Fibroblast of the aortic adventitia (primary cell): ENCODE measurements at regions not wholly inside any gene's neighbourhood (a gene's known extent, or its start where the extent isn't known, plus 50 kb on each side); places are given as distances from the start of the nearest gene placed in this dataset.

Experiments
- DNase-seq: peaks from one replicate; pipeline ENCODE4 v3.0.0-alpha.2; 2010; ENCODE audit warnings: low read depth
- H3K4me3 ChIP-seq: 2 replicates; pipeline ENCODE4 v1.5.1; 2011; ENCODE audit warnings: low read depth, mild to moderate bottlenecking, control low read depth, low read length, moderate library complexity
- CTCF ChIP-seq: IDR thresholded peaks from 2 replicates; pipeline ENCODE4 v1.5.1; 2011; ENCODE audit warnings: mild to moderate bottlenecking, low read length, control low read depth, inconsistent platforms; ENCODE audit not compliant: insufficient read depth

GRCh38 chr3:8220291-8220690 lies 281.3 kb upstream of the LMCD1 start:
- H3K4me3 ChIP-seq, result no peak overlapping the region
- no peak for TF ChIP-seq CTCF
- DNase-seq, result no peak

- TF ChIP-seq CTCF, result no peak
- peak; percentile 25 for DNase-seq
These were observed 277.9 kb upstream of the LMCD1 start for GRCh38 chr3:8223766-8224165.

GRCh38 chr3:8224941-8225340 lies 276.7 kb upstream of the LMCD1 start:
- DNase-seq, result no peak
- TF ChIP-seq CTCF, result no peak
- H3K4me3 ChIP-seq, result no peak overlapping the region

More at GRCh38 chr3:8223766-8224165, 277.9 kb upstream of the LMCD1 start:
- H3K4me3 ChIP-seq, result no peak overlapping the region

GRCh38 chr3:8233938-8234337 lies 267.7 kb upstream of the LMCD1 start:
- DNase-seq, result no peak
- TF ChIP-seq CTCF, result no peak
- no peak overlapping the region for H3K4me3 ChIP-seq

GRCh38 chr3:8236264-8236663 lies 265.4 kb upstream of the LMCD1 start:
- DNase-seq, result no peak
- TF ChIP-seq CTCF, result no peak
- H3K4me3 ChIP-seq, result no peak overlapping the region

- TF ChIP-seq CTCF, result no peak
- no peak overlapping the region for H3K4me3 ChIP-seq
- DNase-seq, result peak; percentile 2
These were observed 263.7 kb upstream of the LMCD1 start for GRCh38 chr3:8237893-8238292.

GRCh38 chr3:8238432-8238831 lies 263.2 kb upstream of the LMCD1 start:
- no peak overlapping the region for H3K4me3 ChIP-seq
- no peak for TF ChIP-seq CTCF
- DNase-seq, result no peak
